SK-N-SH (cell line): ENCODE measurements at regions not wholly inside any gene's neighbourhood (a gene's known extent, or its start where the extent isn't known, plus 50 kb on each side); places are given as distances from the start of the nearest gene placed in this dataset.
A peak's percentile ranks its signal among the peaks of the same experiment; 100 is the strongest.

Experiments used
- CTCF ChIA-PET: fragments of 300-600, 350-600 bp; formaldehyde crosslinking; extraction: SDS; loops from one replicate; lab custom pipeline; 2021; lab: Yijun Ruan, JAX
- POLR2A ChIA-PET: fragments of 350-600 bp; sonication (Branson Sonifier 250); formaldehyde crosslinking; extraction: SDS; loops from one replicate; lab custom pipeline; 2020; ENCODE audit warnings: antibody characterized with exemption, inconsistent platforms; lab: Yijun Ruan, JAX
- DNase-seq: peaks from one replicate; pipeline ENCODE4 v3.0.0; 2012
- H2AFZ ChIP-seq: fragments of 200-600 bp; sonication (generic); 2 replicates; pipeline ENCODE4 v1.8.1; 2016; ENCODE audit warnings: antibody characterized with exemption, mild to moderate bottlenecking, low read depth
- H3F3A ChIP-seq: fragments of 200-600 bp; sonication (generic); replicated peaks from 2 replicates; pipeline ENCODE3; 2016; ENCODE audit warnings: antibody characterized with exemption, mild to moderate bottlenecking; ENCODE audit not compliant: insufficient read depth
- H3K27ac ChIP-seq, 2 experiments: fragments of 200-500 bp in 1 of 2; fragments of 200-600 bp in 1 of 2; sonication (Bioruptor generic) in 1 of 2; sonication (generic), shearing (Covaris generic) in 1 of 2; 2 replicates each; pipeline versions ENCODE4 v1.5.1 to v1.6.1; 2014 to 2016; ENCODE audit warnings: low read depth in 2 of 2, inconsistent platforms in 1 of 2, low read length in 1 of 2, mild to moderate bottlenecking in 1 of 2, mixed read lengths in 1 of 2
- H3K27me3 ChIP-seq: fragments of 200-600 bp; sonication (generic), shearing (Covaris generic); 2 replicates; pipeline ENCODE4 v1.6.1; 2016; ENCODE audit warnings: mixed run types; ENCODE audit not compliant: insufficient read depth
- H3K36me3 ChIP-seq, 2 experiments: fragments of 200-500 bp in 1 of 2; fragments of 200-600 bp in 1 of 2; sonication (Bioruptor generic) in 1 of 2; sonication (generic) in 1 of 2; replicated peaks in 1 of 2; 2 replicates each; pipeline versions ENCODE3 to v1.5.1; 2014 to 2016; ENCODE audit warnings: low read length in 1 of 2, mild to moderate bottlenecking in 1 of 2; ENCODE audit not compliant: insufficient read depth in 2 of 2, control insufficient read depth in 1 of 2
- H3K4me1 ChIP-seq, 2 experiments: fragments of 200-500 bp in 1 of 2; fragments of 200-600 bp in 1 of 2; sonication (Bioruptor generic) in 1 of 2; sonication (generic), shearing (Covaris generic) in 1 of 2; 2 replicates each; pipeline versions ENCODE4 v1.5.1 to v1.6.1; 2014 to 2016; ENCODE audit warnings: low read depth in 1 of 2, low read length in 1 of 2, mixed run types in 1 of 2; ENCODE audit not compliant: insufficient read depth in 2 of 2, control insufficient read depth in 1 of 2
- H3K4me2 ChIP-seq: fragments of 200-600 bp; sonication (generic), shearing (Covaris generic); 2 replicates; pipeline ENCODE4 v1.6.1; 2017; ENCODE audit warnings: mixed run types
- H3K4me3 ChIP-seq, 2 experiments: fragments of 200-500 bp in 1 of 2; fragments of 200-600 bp in 1 of 2; sonication (Bioruptor generic) in 1 of 2; sonication (generic), shearing (Covaris generic) in 1 of 2; 2 replicates each; pipeline versions ENCODE4 v1.5.1 to v1.8.1; 2014 to 2016; ENCODE audit warnings: low read depth in 2 of 2, inconsistent platforms in 1 of 2, low read length in 1 of 2, mild to moderate bottlenecking in 1 of 2, mixed read lengths in 1 of 2, moderate library complexity in 1 of 2
- H3K79me2 ChIP-seq: fragments of 200-600 bp; sonication (generic); 2 replicates; pipeline ENCODE4 v1.8.1; 2017; ENCODE audit warnings: mild to moderate bottlenecking; ENCODE audit not compliant: insufficient read depth
- H3K9ac ChIP-seq: fragments of 200-600 bp; sonication (generic); 2 replicates; pipeline ENCODE4 v1.6.1; 2017; ENCODE audit warnings: mixed run types
- H3K9me2 ChIP-seq: fragments of 200-600 bp; sonication (generic); 2 replicates; pipeline ENCODE4 v1.6.1; 2017; ENCODE audit warnings: mixed run types
- H3K9me3 ChIP-seq: fragments of 200-600 bp; sonication (generic); 2 replicates; pipeline ENCODE4 v1.6.1; 2017; ENCODE audit warnings: mixed run types, mild to moderate bottlenecking, moderate library complexity
- H4K20me1 ChIP-seq: fragments of 200-600 bp; sonication (generic); 2 replicates; pipeline ENCODE4 v1.6.1; 2017; ENCODE audit warnings: mild to moderate bottlenecking, mixed run types; ENCODE audit not compliant: insufficient read depth
- CHD2 ChIP-seq: fragments of 150-350 bp; IDR thresholded peaks from 2 replicates; pipeline ENCODE4 v1.6.1; 2018; ENCODE audit warnings: low read length; ENCODE audit not compliant: partially characterized antibody
- EP300 ChIP-seq, 2 experiments: IDR thresholded peaks; 2 replicates each; pipeline versions ENCODE4 v1.4.0 to v1.6.1; 2012; ENCODE audit warnings: borderline replicate concordance in 1 of 2, low read depth in 1 of 2, low read length in 1 of 2
- NFIC ChIP-seq: IDR thresholded peaks from 2 replicates; pipeline ENCODE4 v1.4.0; 2012; ENCODE audit warnings: borderline replicate concordance
- POLR2AphosphoS5 ChIP-seq: IDR thresholded peaks from 2 replicates; pipeline ENCODE4 v1.6.1; 2012; ENCODE audit warnings: low read depth, low read length
- RAD21 ChIP-seq: IDR thresholded peaks from 2 replicates; pipeline ENCODE4 v1.6.1; 2012; ENCODE audit warnings: mild to moderate bottlenecking, low read length
- RCOR1 ChIP-seq: fragments of 150-350 bp; IDR thresholded peaks from 2 replicates; pipeline ENCODE4 v1.6.1; 2017; ENCODE audit warnings: antibody characterized with exemption, low read length
- RFX5 ChIP-seq: IDR thresholded peaks from 2 replicates; pipeline ENCODE4 v1.6.1; 2012; ENCODE audit warnings: mild to moderate bottlenecking, improper control_type of control experiment, low read length
- RXRA ChIP-seq: IDR thresholded peaks from 2 replicates; pipeline ENCODE4 v1.4.0; 2012; ENCODE audit warnings: low read depth, mild to moderate bottlenecking, borderline replicate concordance
- TCF12 ChIP-seq: IDR thresholded peaks from 2 replicates; pipeline ENCODE4 v1.4.0; 2012
- YY1 ChIP-seq: IDR thresholded peaks from 2 replicates; pipeline ENCODE4 v1.4.0; 2012; ENCODE audit warnings: low read depth, mild to moderate bottlenecking
- WGBS: methylation state at CpG from one replicate; pipeline ENCODE4 v1.1.6; 2017; ENCODE audit warnings: low lambda C conversion rate; 5-methylcytosine and 5-hydroxymethylcytosine counted together
- TF ChIP-seq, protein P1 (sequence below): IDR thresholded peaks from 2 replicates; pipeline ENCODE4; 2012
- TF ChIP-seq, protein P2 (sequence below): IDR thresholded peaks from 2 replicates; pipeline ENCODE4 v1.6.1; 2012; ENCODE audit warnings: mild to moderate bottlenecking, low read depth, low read length, moderate library complexity

DNA sequence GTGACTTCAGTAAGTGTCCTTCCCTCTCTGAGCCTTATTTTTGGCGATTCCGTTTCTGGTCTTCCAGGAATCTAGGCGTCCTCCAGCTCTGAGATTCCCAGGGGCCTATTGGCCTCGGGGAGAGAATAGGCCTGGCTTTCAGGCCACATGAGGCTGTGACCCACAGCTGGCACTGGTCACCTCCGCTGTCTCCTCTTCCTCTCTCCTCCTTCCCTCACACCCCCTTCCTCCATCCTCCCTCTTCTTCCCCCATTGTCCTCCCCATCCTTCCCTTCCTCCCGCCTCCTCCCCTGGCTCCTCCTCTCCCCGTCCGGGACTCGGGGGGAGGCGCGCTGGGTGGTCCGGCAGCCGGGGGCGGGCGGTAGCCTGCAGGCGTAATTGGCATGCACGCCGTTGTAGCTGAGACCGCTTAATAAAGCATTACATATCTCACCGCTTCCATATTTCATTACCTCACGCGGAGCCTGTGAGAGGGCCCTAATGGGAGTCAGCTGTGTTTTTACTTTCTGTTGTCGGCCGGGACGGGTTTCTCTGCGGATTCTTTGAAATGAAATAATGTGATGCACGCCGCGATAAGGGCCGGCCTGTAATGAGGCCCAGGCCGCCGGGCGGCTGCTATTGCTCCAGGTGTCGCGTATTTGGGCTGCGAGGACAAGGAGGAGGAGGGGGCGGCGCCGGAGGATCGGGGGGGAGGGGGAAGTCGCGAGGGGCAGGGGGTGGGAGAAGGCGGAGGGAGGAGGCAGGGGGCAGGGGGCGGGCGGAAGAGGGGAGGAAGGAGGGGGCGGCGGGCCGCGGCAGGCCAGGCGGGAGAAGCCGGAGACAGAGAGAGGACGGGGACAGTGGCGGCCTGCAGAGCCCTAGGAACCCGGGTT, 95.3 kb downstream of the FOXD2 start (continued):
- TF ChIP-seq, protein P1, sequence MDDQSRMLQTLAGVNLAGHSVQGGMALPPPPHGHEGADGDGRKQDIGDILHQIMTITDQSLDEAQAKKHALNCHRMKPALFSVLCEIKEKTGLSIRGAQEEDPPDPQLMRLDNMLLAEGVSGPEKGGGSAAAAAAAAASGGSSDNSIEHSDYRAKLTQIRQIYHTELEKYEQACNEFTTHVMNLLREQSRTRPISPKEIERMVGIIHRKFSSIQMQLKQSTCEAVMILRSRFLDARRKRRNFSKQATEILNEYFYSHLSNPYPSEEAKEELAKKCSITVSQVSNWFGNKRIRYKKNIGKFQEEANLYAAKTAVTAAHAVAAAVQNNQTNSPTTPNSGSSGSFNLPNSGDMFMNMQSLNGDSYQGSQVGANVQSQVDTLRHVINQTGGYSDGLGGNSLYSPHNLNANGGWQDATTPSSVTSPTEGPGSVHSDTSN: peak; percentile 25
- TF ChIP-seq TCF12: peak; percentile 95
- peak; percentile 17; the same call in 1 of the 2 replicates for TF ChIP-seq RAD21
- peak; percentile 49; the same call in 1 of the 2 replicates for TF ChIP-seq NFIC
- TF ChIP-seq, protein P2, sequence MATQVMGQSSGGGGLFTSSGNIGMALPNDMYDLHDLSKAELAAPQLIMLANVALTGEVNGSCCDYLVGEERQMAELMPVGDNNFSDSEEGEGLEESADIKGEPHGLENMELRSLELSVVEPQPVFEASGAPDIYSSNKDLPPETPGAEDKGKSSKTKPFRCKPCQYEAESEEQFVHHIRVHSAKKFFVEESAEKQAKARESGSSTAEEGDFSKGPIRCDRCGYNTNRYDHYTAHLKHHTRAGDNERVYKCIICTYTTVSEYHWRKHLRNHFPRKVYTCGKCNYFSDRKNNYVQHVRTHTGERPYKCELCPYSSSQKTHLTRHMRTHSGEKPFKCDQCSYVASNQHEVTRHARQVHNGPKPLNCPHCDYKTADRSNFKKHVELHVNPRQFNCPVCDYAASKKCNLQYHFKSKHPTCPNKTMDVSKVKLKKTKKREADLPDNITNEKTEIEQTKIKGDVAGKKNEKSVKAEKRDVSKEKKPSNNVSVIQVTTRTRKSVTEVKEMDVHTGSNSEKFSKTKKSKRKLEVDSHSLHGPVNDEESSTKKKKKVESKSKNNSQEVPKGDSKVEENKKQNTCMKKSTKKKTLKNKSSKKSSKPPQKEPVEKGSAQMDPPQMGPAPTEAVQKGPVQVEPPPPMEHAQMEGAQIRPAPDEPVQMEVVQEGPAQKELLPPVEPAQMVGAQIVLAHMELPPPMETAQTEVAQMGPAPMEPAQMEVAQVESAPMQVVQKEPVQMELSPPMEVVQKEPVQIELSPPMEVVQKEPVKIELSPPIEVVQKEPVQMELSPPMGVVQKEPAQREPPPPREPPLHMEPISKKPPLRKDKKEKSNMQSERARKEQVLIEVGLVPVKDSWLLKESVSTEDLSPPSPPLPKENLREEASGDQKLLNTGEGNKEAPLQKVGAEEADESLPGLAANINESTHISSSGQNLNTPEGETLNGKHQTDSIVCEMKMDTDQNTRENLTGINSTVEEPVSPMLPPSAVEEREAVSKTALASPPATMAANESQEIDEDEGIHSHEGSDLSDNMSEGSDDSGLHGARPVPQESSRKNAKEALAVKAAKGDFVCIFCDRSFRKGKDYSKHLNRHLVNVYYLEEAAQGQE: no peak
- no peak for TF ChIP-seq YY1
- peak; percentile 51; the same call in 1 of the 2 replicates for TF ChIP-seq POLR2AphosphoS5
- TF ChIP-seq RCOR1: peak; percentile 91
- TF ChIP-seq CHD2: no peak

DNA sequence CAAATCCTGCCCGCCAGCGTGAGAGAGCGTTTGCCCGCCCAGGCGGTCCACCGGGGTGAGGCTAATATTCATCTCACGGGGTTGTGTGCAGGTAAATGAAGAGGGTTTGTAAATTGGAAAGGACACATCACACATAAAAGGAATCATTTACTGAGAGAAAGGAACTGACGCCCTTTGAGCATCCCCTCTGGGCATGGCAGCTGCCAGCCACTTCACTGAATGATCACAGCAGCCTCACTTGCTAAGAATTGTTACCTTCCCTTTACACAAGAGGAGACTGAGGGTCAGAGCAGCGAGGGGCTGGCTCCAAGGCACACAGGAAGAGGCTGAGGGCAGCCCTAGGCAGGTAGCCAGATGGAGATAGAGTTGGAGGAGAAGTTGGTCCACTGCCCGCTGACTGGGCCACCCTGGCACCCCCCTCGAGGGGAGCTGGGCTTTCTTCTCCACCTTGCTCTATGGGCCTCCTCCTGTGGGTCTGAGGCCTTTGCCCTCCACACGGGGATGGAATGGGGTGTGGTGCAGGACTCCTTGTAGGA, 96.0 kb downstream of the FOXD2 start:
- no peak overlapping the region for H2AFZ ChIP-seq
- WGBS: 24% methylated on average over 8 of the region's 12 CpGs
- H3K4me2 ChIP-seq: no peak overlapping the region; the same call in 1 of the 2 replicates
- no peaks in the 10 kb centered on the region for H3K9me2 ChIP-seq
- peak overlapping the region in 1 of 2 experiments; percentile 19; a peak in 2 of 4 replicates for H3K4me3 ChIP-seq
- H3F3A ChIP-seq: no peaks in the 10 kb centered on the region
- DNase-seq: peak; percentile 23
- H3K36me3 ChIP-seq: no peaks in the 10 kb centered on the region
- POLR2A ChIA-PET: no interaction called here
- H3K4me1 ChIP-seq: peaks cover 5 to 14% of the 10 kb centered on the region in 2 experiments; a peak in 2 of 4 replicates
- H3K9ac ChIP-seq: no peak overlapping the region
- H3K79me2 ChIP-seq: no peaks in the 10 kb centered on the region
- H3K9me3 ChIP-seq: peaks cover 10% of the 10 kb centered on the region; the same call in 1 of the 2 replicates
- no peaks in the 10 kb centered on the region for H4K20me1 ChIP-seq
- H3K27me3 ChIP-seq: peaks cover 11% of the 10 kb centered on the region; the same call in 1 of the 2 replicates
- H3K27ac ChIP-seq: no peak overlapping the region
- no peak for TF ChIP-seq RFX5
- no peak for TF ChIP-seq YY1
- TF ChIP-seq TCF12: no peak
- no peak for TF ChIP-seq CHD2
- TF ChIP-seq EP300 (IDR thresholded peaks at IDR 0.05; ENCODE audit: borderline replicate concordance in 1 of 2, low read depth in 1 of 2, low read length in 1 of 2): no peak
- no peak for TF ChIP-seq RXRA
- TF ChIP-seq, all 33 proteins: peak for 0
- CTCF ChIA-PET: interaction anchor here (0.7 to 5.0 kb wide), 6 partner anchors 92 to 193 kb away, joined by 3 to 24 read pairs (median 3); partner anchors contain the start of gene FOXD2
